B cell (primary cell): ENCODE measurements at regions not wholly inside any gene's neighbourhood (a gene's known extent, or its start where the extent isn't known, plus 50 kb on each side); places are given as distances from the start of the nearest gene placed in this dataset.

Source experiments
- ATAC-seq: fragments of 200-7000 bp; cut with Tn5 transposase; one replicate; pipeline ENCODE4 v1.10.0; 2021; ENCODE audit warnings: low read depth, mild to moderate bottlenecking, moderate number of reproducible peaks, moderate library complexity
- CTCF ChIA-PET: fragments of 350-600 bp; sonication (Branson Sonifier 250); formaldehyde crosslinking; loops from one replicate; lab custom pipeline; 2021; ENCODE audit warnings: antibody characterized with exemption, inconsistent platforms; lab: Charles Lee
- POLR2A ChIA-PET: fragments of 350-600 bp; sonication (Branson Sonifier 250); formaldehyde crosslinking; loops from one replicate; lab custom pipeline; 2021; ENCODE audit warnings: antibody characterized with exemption; lab: Charles Lee
- DNase-seq: peaks from one replicate; pipeline ENCODE4 v3.0.0; 2013
- H2AFZ ChIP-seq: 2 replicates; pipeline ENCODE4 v1.6.1; 2012; ENCODE audit warnings: mild to moderate bottlenecking, low read depth, low read length; ENCODE audit not compliant: insufficient read depth, poor library complexity, severe bottlenecking
- H3K27ac ChIP-seq, 2 donors: 1 replicate in 1 of 2; 2 replicates in 1 of 2; pipeline ENCODE4 v1.5.1; 2012 to 2013; ENCODE audit warnings: low read length in 2 of 2, mild to moderate bottlenecking in 2 of 2, moderate library complexity in 1 of 2
- H3K27me3 ChIP-seq, 4 experiments: fragments of 200-600 bp in 1 of 4; sonication (generic) in 1 of 4; replicated peaks in 1 of 4; 1 replicate in 2 of 4; 2 replicates in 2 of 4; pipeline versions ENCODE4 v1.6.1 to v1.7.0; 2013 to 2016; ENCODE audit warnings: low read length in 3 of 4, mild to moderate bottlenecking in 2 of 4, mixed read lengths in 1 of 4, moderate library complexity in 1 of 4; ENCODE audit not compliant: insufficient read depth in 4 of 4, control insufficient read depth in 3 of 4; ENCODE audit errors: control extremely low read depth in 1 of 4
- H3K36me3 ChIP-seq, 2 experiments: replicated peaks in 1 of 2; 1 replicate in 1 of 2; 2 replicates in 1 of 2; pipeline versions ENCODE4 v1.6.1 to v1.7.1; 2013; ENCODE audit warnings: low read length in 1 of 2; ENCODE audit not compliant: insufficient read depth in 2 of 2, control insufficient read depth in 1 of 2; ENCODE audit errors: control extremely low read depth in 1 of 2, extremely low read depth in 1 of 2
- H3K4me1 ChIP-seq, 2 donors: fragments of 200-600 bp in 1 of 2; sonication (generic) in 1 of 2; 1 replicate in 1 of 2; 2 replicates in 1 of 2; pipeline versions ENCODE4 v1.5.1 to v1.6.1; 2013 to 2017; ENCODE audit warnings: low read length in 2 of 2; ENCODE audit not compliant: control insufficient read depth in 2 of 2, insufficient read depth in 2 of 2
- H3K4me2 ChIP-seq: replicated peaks from 2 replicates; pipeline ENCODE3; 2012; ENCODE audit warnings: mild to moderate bottlenecking, low read depth, low read length; ENCODE audit not compliant: poor library complexity, severe bottlenecking
- H3K4me3 ChIP-seq, 5 experiments: fragments of 200-600 bp in 1 of 5; sonication (generic) in 1 of 5; 1 replicate in 3 of 5; 2 replicates in 2 of 5; pipeline versions ENCODE4 v1.5.1 to v1.7.0; 2011 to 2016; ENCODE audit warnings: low read length in 4 of 5, mild to moderate bottlenecking in 4 of 5, low read depth in 2 of 5, control low read depth in 1 of 5, moderate library complexity in 1 of 5; ENCODE audit not compliant: insufficient read depth in 1 of 5; ENCODE audit errors: control extremely low read depth in 1 of 5, extremely low read depth in 1 of 5
- H3K79me2 ChIP-seq: fragments of 200-600 bp; sonication (generic); one replicate; pipeline ENCODE4 v1.6.0; 2016; ENCODE audit warnings: low read length; ENCODE audit not compliant: control insufficient read depth, insufficient read depth
- H3K9ac ChIP-seq: fragments of 200-600 bp; sonication (generic); 2 replicates; pipeline ENCODE4 v1.6.1; 2017; ENCODE audit warnings: mild to moderate bottlenecking, low read length, moderate library complexity
- H3K9me3 ChIP-seq, 3 donors: one replicate each; pipeline versions ENCODE4 v1.6.1 to v1.7.1; 2013; ENCODE audit warnings: low read length in 2 of 3; ENCODE audit not compliant: control insufficient read depth in 2 of 3, insufficient read depth in 1 of 3; ENCODE audit errors: control extremely low read depth in 1 of 3
- H4K20me1 ChIP-seq: 2 replicates; pipeline ENCODE4 v1.6.0; 2012; ENCODE audit warnings: mild to moderate bottlenecking, low read length; ENCODE audit not compliant: insufficient read depth, control insufficient read depth, poor library complexity, severe bottlenecking
- H3K27ac Mint-ChIP-seq: one replicate; pipeline ENCODE4 v1.8.0; 2021; ENCODE audit warnings: mixed read lengths
- H3K27me3 Mint-ChIP-seq: one replicate; pipeline ENCODE4 v1.8.0; 2021; ENCODE audit warnings: mixed read lengths
- H3K4me1 Mint-ChIP-seq: one replicate; pipeline ENCODE4 v1.8.0; 2021; ENCODE audit warnings: mixed read lengths
- H3K4me3 Mint-ChIP-seq: one replicate; pipeline ENCODE4 v1.8.0; 2021; ENCODE audit warnings: mixed read lengths
- H3K9me3 Mint-ChIP-seq: one replicate; pipeline ENCODE4 v1.8.0; 2022; ENCODE audit warnings: mixed read lengths; ENCODE audit not compliant: insufficient read depth
- CTCF ChIP-seq: fragments of 200-600 bp; IDR thresholded peaks from one replicate; pipeline ENCODE4 v1.8.0; 2022; ENCODE audit warnings: antibody characterized with exemption, mild to moderate bottlenecking
- EZH2 ChIP-seq: IDR thresholded peaks from 2 replicates; pipeline ENCODE4 v1.6.1; 2012; ENCODE audit warnings: borderline replicate concordance, low read depth, mild to moderate bottlenecking, moderate library complexity, low read length; ENCODE audit not compliant: insufficient read depth, poor library complexity, severe bottlenecking
- WGBS: methylation state at CpG from one replicate; pipeline ENCODE4 v1.1.5; 2013; ENCODE audit warnings: missing lambda C conversion rate; ENCODE audit not compliant: insufficient coverage; 5-methylcytosine and 5-hydroxymethylcytosine counted together
- intact Hi-C: fragments of 100-400 bp; cut with micrococcal nuclease; formaldehyde crosslinking; loops from one replicate; pipeline ENCODE4 v1.10.0; 2022

- H3K9ac ChIP-seq, result no peak overlapping the region
- CTCF ChIA-PET, result no interaction called here
- no peak overlapping the region for H2AFZ ChIP-seq
- no peak overlapping the region for H3K4me2 ChIP-seq
- intact Hi-C loops, result no loop called here
- H3K27me3 Mint-ChIP-seq, result peaks cover 3% of the 10 kb centered on the region
- peaks cover 0 to 3% (median 0%) of the 10 kb centered on the region in 4 experiments for H3K27me3 ChIP-seq
- H3K36me3 ChIP-seq, result no peaks in the 10 kb centered on the region
- H3K4me3 ChIP-seq, result no peak overlapping the region
- DNase-seq, result peak; percentile 27
- H3K4me3 Mint-ChIP-seq, result no peak overlapping the region
- H3K27ac ChIP-seq, result no peak overlapping the region
- no peaks in the 10 kb centered on the region for H3K9me3 ChIP-seq
- no peak for ATAC-seq
- peaks cover 3% of the 10 kb centered on the region for H3K4me1 Mint-ChIP-seq
- POLR2A ChIA-PET, result no interaction called here
- H4K20me1 ChIP-seq, result no peaks in the 10 kb centered on the region
- no peaks in the 10 kb centered on the region for H3K4me1 ChIP-seq
- H3K9me3 Mint-ChIP-seq, result no peaks in the 10 kb centered on the region
- 43% methylated on average over 2 of the region's 11 CpGs for WGBS
- H3K27ac Mint-ChIP-seq, result no peak overlapping the region
- TF ChIP-seq CTCF (peak; percentile 69), EZH2 (no peak)
- H3K79me2 ChIP-seq, result no peaks in the 10 kb centered on the region
Observed at GRCh38 chr1:88608139-88608943, 75.7 kb upstream of the PKN2 start.

GRCh38 chr1:88609051-88609450 is 75.0 kb upstream of the PKN2 start:
- no peaks in the 10 kb centered on the region for H3K36me3 ChIP-seq
- no peaks in the 10 kb centered on the region for H3K79me2 ChIP-seq
- H3K4me1 Mint-ChIP-seq, result peaks cover 3% of the 10 kb centered on the region
- H3K27ac ChIP-seq, result no peak overlapping the region
- no peak for ATAC-seq
- no peak overlapping the region for H3K4me3 ChIP-seq
- ChIA-PET CTCF (no interaction called here), POLR2A (no interaction called here)
- H3K27me3 ChIP-seq, result peaks cover 0 to 3% (median 0%) of the 10 kb centered on the region in 4 experiments
- no peak overlapping the region for H3K9ac ChIP-seq
- no peaks in the 10 kb centered on the region for H3K9me3 Mint-ChIP-seq
- H3K9me3 ChIP-seq, result no peaks in the 10 kb centered on the region
- H3K27ac Mint-ChIP-seq, result no peak overlapping the region
- H3K27me3 Mint-ChIP-seq, result peaks cover 4% of the 10 kb centered on the region
- intact Hi-C loops, result no loop called here
- H4K20me1 ChIP-seq, result no peaks in the 10 kb centered on the region
- TF ChIP-seq CTCF (no peak), EZH2 (no peak)
- no peak overlapping the region for H2AFZ ChIP-seq
- H3K4me3 Mint-ChIP-seq, result no peak overlapping the region
- no peaks in the 10 kb centered on the region for H3K4me1 ChIP-seq
- DNase-seq, result no peak
- no peak overlapping the region for H3K4me2 ChIP-seq
